Endothelial cell of umbilical vein (primary cell): ENCODE measurements at regions not wholly inside any gene's neighbourhood (a gene's known extent, or its start where the extent isn't known, plus 50 kb on each side); places are given as distances from the start of the nearest gene placed in this dataset.

Experiments
- BruUV-seq: library from RNA; stranded (reverse); fragments of 400-500 nt; replicated peaks from 2 replicates; lab custom pipeline; 2021; lab: Mats Ljungman, UMichigan
- CTCF ChIA-PET: fragments of 300-600, 350-600 bp; sonication (Branson Sonifier 250); formaldehyde crosslinking; loops from one replicate; lab custom pipeline; 2021; ENCODE audit warnings: antibody characterized with exemption, inconsistent platforms; lab: Charles Lee
- POLR2A ChIA-PET: fragments of 300-600, 350-600 bp; sonication (Branson Sonifier 250); formaldehyde crosslinking; loops from one replicate; lab custom pipeline; 2021; ENCODE audit warnings: antibody characterized with exemption, inconsistent platforms; lab: Charles Lee
- DNase-seq: peaks from one replicate; pipeline ENCODE4 v3.0.0-alpha.2; 2011; ENCODE audit warnings: low read depth, low spot score
- FAIRE-seq: peaks from 2 replicates; lab custom pipeline; 2011; peaks lifted over from hg19 to GRCh38; lab: Jason Lieb, UNC
- H2AFZ ChIP-seq: 2 replicates; pipeline ENCODE4 v1.6.0; 2012; ENCODE audit warnings: low read depth, low read length, control low read depth, inconsistent platforms
- H3K27ac ChIP-seq: 2 replicates; pipeline ENCODE4 v1.5.1; 2011; ENCODE audit warnings: low read depth, mild to moderate bottlenecking, control low read depth, low read length, moderate library complexity; ENCODE audit not compliant: insufficient read depth
- H3K27me3 ChIP-seq, 2 experiments: 2 replicates each; pipeline versions ENCODE4 v1.6.0 to v1.6.1; 2011; ENCODE audit warnings: low read length in 2 of 2, mixed read lengths in 1 of 2; ENCODE audit not compliant: control insufficient read depth in 2 of 2, insufficient read depth in 2 of 2
- H3K36me3 ChIP-seq, 2 experiments: 2 replicates in 1 of 2; 3 replicates in 1 of 2; pipeline ENCODE4 v1.5.1; 2011; ENCODE audit warnings: low read length in 2 of 2, mild to moderate bottlenecking in 1 of 2, moderate library complexity in 1 of 2; ENCODE audit not compliant: control insufficient read depth in 2 of 2, insufficient read depth in 2 of 2; ENCODE audit errors: extremely low read depth in 1 of 2
- H3K4me1 ChIP-seq: 3 replicates; pipeline ENCODE4 v1.5.1; 2011; ENCODE audit warnings: mild to moderate bottlenecking, low read length; ENCODE audit not compliant: control insufficient read depth, insufficient read depth; ENCODE audit errors: extremely low read depth
- H3K4me2 ChIP-seq: 2 replicates; pipeline ENCODE4 v1.6.1; 2011; ENCODE audit warnings: low read length, control low read depth, mixed read lengths; ENCODE audit not compliant: insufficient read depth
- H3K4me3 ChIP-seq, 3 experiments: fragments of 200-600 bp in 1 of 3; sonication (generic), shearing (Covaris generic) in 1 of 3; replicated peaks in 1 of 3; 2 replicates each; pipeline ENCODE4 v1.5.1; 2011 to 2016; ENCODE audit warnings: control low read depth in 3 of 3, low read length in 3 of 3, mild to moderate bottlenecking in 2 of 3, inconsistent platforms in 1 of 3, low read depth in 1 of 3, moderate library complexity in 1 of 3; ENCODE audit not compliant: insufficient read depth in 1 of 3
- H3K79me2 ChIP-seq: 2 replicates; pipeline ENCODE4 v1.6.0; 2012; ENCODE audit warnings: low read length, inconsistent platforms; ENCODE audit not compliant: control insufficient read depth, insufficient read depth
- H3K9ac ChIP-seq: replicated peaks from 2 replicates; pipeline ENCODE3; 2011; ENCODE audit warnings: low read length, control low read depth; ENCODE audit not compliant: insufficient read depth; ENCODE audit errors: extremely low read depth
- H3K9me1 ChIP-seq: replicated peaks from 3 replicates; pipeline ENCODE4 v1.6.0; 2011; ENCODE audit warnings: mild to moderate bottlenecking, low read length; ENCODE audit not compliant: control insufficient read depth, insufficient read depth; ENCODE audit errors: extremely low read depth
- H3K9me3 ChIP-seq: replicated peaks from 2 replicates; pipeline ENCODE4 v1.5.1; 2012; ENCODE audit warnings: low read length, inconsistent platforms; ENCODE audit not compliant: control insufficient read depth, insufficient read depth
- H4K20me1 ChIP-seq: replicated peaks from 2 replicates; pipeline ENCODE3; 2011; ENCODE audit warnings: mild to moderate bottlenecking, low read length; ENCODE audit not compliant: control insufficient read depth, insufficient read depth; ENCODE audit errors: extremely low read depth
- GATA2 ChIP-seq: IDR thresholded peaks from 2 replicates; pipeline ENCODE4 v1.7.0; 2011; ENCODE audit warnings: low read depth, mild to moderate bottlenecking, moderate library complexity, mixed read lengths, low read length; ENCODE audit not compliant: insufficient read length, insufficient read depth
- JUN ChIP-seq: IDR thresholded peaks from 2 replicates; pipeline ENCODE4 v1.6.1; 2011; ENCODE audit warnings: borderline replicate concordance, low read depth; ENCODE audit not compliant: insufficient read length, insufficient read depth
- MYC ChIP-seq: IDR thresholded peaks from one replicate; pipeline ENCODE4 v1.6.1; 2011; ENCODE audit warnings: mild to moderate bottlenecking, low read depth, low read length
- POLR2A ChIP-seq: IDR thresholded peaks from 2 replicates; pipeline ENCODE4 v1.6.1; 2012; ENCODE audit warnings: low read depth, mild to moderate bottlenecking, control low read depth, low read length
- POLR2AphosphoS5 ChIP-seq: IDR thresholded peaks from 2 replicates; pipeline ENCODE4 v1.6.1; 2012; ENCODE audit warnings: low read depth, mild to moderate bottlenecking, control low read depth, low read length, moderate library complexity; ENCODE audit not compliant: insufficient read depth
- dilution Hi-C: fragments of 300-500 bp; cut with MboI; formaldehyde crosslinking; loops from one replicate; pipeline ENCODE4 v1.15.0; 2019; ENCODE audit warnings: low sequenced_read_pairs; ENCODE audit not compliant: extremely low pct_ligation_motif_present
- intact Hi-C: fragments of 100-400 bp; cut with micrococcal nuclease; formaldehyde crosslinking; loops from one replicate; pipeline ENCODE4 v1.10.0; 2022
- TF ChIP-seq, protein P1 (sequence below), 2 donors: IDR thresholded peaks; 1 replicate in 1 of 2; 2 replicates in 1 of 2; pipeline ENCODE4 v1.5.1; 2011; ENCODE audit warnings: low read length in 2 of 2, mild to moderate bottlenecking in 2 of 2, moderate library complexity in 2 of 2, control low read depth in 1 of 2, inconsistent platforms in 1 of 2, low read depth in 1 of 2; ENCODE audit not compliant: insufficient read depth in 1 of 2; ENCODE audit errors: extremely low read depth in 1 of 2
- TF ChIP-seq, protein P2 (sequence below): IDR thresholded peaks from 2 replicates; pipeline ENCODE4 v1.6.1; 2011; ENCODE audit not compliant: insufficient read depth, insufficient read length

DNA sequence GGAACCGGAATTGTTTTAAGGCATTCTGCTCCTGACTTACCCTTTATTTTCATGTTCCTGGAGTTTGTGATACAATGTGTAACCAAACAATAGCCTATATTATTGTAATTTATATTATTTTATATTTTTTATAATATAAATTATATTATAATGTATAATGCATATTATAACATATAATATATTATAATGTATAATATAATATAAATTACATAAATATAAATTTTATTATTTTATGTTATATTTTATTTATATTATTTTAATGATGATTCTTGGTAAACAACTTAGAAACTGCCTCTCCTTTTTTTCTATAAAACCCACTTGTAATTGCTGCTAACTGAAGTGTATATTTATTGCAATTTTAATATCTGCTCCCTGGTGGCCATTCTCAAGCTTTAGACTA lies 629.1 kb downstream of the MMUT start:
- Histone ChIP-seq H3K79me2 (no peaks in the 10 kb centered on the region), H3K27ac (no peak overlapping the region), H3K4me1 (no peaks in the 10 kb centered on the region), H3K9me3 (no peaks in the 10 kb centered on the region), H3K36me3 (no peaks in the 10 kb centered on the region), H3K27me3 (no peaks in the 10 kb centered on the region), H3K9ac (no peak overlapping the region), H4K20me1 (no peaks in the 10 kb centered on the region), H3K4me3 (no peak overlapping the region), H2AFZ (no peak overlapping the region), H3K4me2 (no peak overlapping the region), H3K9me1 (no peaks in the 10 kb centered on the region)
- no TSS peak for BruUV-seq
- DNase-seq (no peak), FAIRE-seq (no peak)
- ChIA-PET CTCF (no interaction called here), POLR2A (no interaction called here)
- intact Hi-C loops (no loop called here), dilution Hi-C loops (no loop called here)
- TF ChIP-seq, protein P1, sequence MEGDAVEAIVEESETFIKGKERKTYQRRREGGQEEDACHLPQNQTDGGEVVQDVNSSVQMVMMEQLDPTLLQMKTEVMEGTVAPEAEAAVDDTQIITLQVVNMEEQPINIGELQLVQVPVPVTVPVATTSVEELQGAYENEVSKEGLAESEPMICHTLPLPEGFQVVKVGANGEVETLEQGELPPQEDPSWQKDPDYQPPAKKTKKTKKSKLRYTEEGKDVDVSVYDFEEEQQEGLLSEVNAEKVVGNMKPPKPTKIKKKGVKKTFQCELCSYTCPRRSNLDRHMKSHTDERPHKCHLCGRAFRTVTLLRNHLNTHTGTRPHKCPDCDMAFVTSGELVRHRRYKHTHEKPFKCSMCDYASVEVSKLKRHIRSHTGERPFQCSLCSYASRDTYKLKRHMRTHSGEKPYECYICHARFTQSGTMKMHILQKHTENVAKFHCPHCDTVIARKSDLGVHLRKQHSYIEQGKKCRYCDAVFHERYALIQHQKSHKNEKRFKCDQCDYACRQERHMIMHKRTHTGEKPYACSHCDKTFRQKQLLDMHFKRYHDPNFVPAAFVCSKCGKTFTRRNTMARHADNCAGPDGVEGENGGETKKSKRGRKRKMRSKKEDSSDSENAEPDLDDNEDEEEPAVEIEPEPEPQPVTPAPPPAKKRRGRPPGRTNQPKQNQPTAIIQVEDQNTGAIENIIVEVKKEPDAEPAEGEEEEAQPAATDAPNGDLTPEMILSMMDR (IDR thresholded peaks at IDR 0.05; ENCODE audit: extremely low read depth in 1 of 2, insufficient read depth in 1 of 2, low read depth in 1 of 2, low read length in 2 of 2), result no peak
- TF ChIP-seq GATA2 (no peak), POLR2AphosphoS5 (no peak), POLR2A (no peak), MYC (no peak), JUN (no peak)
- TF ChIP-seq, protein P2, sequence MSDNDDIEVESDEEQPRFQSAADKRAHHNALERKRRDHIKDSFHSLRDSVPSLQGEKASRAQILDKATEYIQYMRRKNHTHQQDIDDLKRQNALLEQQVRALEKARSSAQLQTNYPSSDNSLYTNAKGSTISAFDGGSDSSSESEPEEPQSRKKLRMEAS, result no peak
